ENCODE measurements at regions not wholly inside any gene's neighbourhood (a gene's known extent, or its start where the extent isn't known, plus 50 kb on each side); places are given as distances from the start of the nearest gene placed in this dataset.

DNA sequence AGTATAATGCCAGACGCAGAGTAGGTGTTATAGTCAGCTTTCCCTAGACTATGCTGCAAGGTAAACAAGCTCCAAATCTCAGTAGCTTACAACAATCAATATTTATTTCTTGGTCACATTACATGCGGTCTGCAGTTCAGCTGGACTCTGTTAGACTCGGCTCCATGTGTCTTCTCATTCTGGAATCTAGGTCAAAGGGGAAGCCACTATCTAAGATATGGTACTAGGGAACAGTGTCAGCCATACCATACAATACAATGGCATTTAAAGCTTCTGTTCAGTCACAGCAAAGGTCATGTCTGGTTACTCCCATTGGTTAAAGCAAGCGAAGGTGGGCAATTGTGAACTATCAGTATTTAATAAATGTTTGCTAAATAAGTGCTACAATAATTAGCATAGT lies 65.3 kb upstream of the SERTM1 start:
- H3K27ac ChIP-seq (ENCODE audit: low read depth in 2 of 2, low read length in 1 of 2): no peak overlapping the region
- no peaks in the 10 kb centered on the region for H3K9me2 ChIP-seq
- WGBS (ENCODE audit: low lambda C conversion rate): 20% methylated on average over 4 of the region's 4 CpGs
- H3K4me1 ChIP-seq (ENCODE audit: control insufficient read depth in 1 of 2, insufficient read depth in 2 of 2, low read depth in 1 of 2, low read length in 1 of 2): no peaks in the 10 kb centered on the region
- H3K36me3 ChIP-seq (replicated peaks in 1 of 2; ENCODE audit: control insufficient read depth in 1 of 2, insufficient read depth in 2 of 2, low read length in 1 of 2): no peaks in the 10 kb centered on the region
- no peak overlapping the region for H3K4me3 ChIP-seq (ENCODE audit: low read depth in 2 of 2, low read length in 1 of 2)
- no peaks in the 10 kb centered on the region for H4K20me1 ChIP-seq (ENCODE audit: insufficient read depth)
- no peak overlapping the region for H3K9ac ChIP-seq
- H3F3A ChIP-seq (replicated peaks; ENCODE audit: insufficient read depth): no peaks in the 10 kb centered on the region
- no peaks in the 10 kb centered on the region for H3K79me2 ChIP-seq (ENCODE audit: insufficient read depth)
- no peaks in the 10 kb centered on the region for H3K9me3 ChIP-seq
- CTCF ChIA-PET: interaction anchor here (0.7 kb wide), 1 partner anchor 188 kb away, joined by 3 read pairs; no protein-coding TSS in a partner anchor
- TF ChIP-seq YY1 (IDR thresholded peaks at IDR 0.05; ENCODE audit: low read depth) (no peak), TCF12 (IDR thresholded peaks at IDR 0.05) (no peak), RFX5 (IDR thresholded peaks at IDR 0.05; ENCODE audit: low read length) (no peak), MXI1 (IDR thresholded peaks at IDR 0.05; ENCODE audit: low read depth, low read length) (no peak), TAF1 (IDR thresholded peaks at IDR 0.05; ENCODE audit: borderline replicate concordance, low read depth, low read length) (no peak), JUND (IDR thresholded peaks at IDR 0.05) (no peak), RXRA (IDR thresholded peaks at IDR 0.05; ENCODE audit: borderline replicate concordance, low read depth) (no peak), RAD21 (IDR thresholded peaks at IDR 0.05; ENCODE audit: low read length) (no peak), FOSL2 (IDR thresholded peaks at IDR 0.05; ENCODE audit: borderline replicate concordance, low read depth) (no peak), FOXJ3 (CRISPR knock-in tag; IDR thresholded peaks at IDR 0.05) (no peak), RCOR1 (IDR thresholded peaks at IDR 0.05; ENCODE audit: low read length) (no peak)
- TF ChIP-seq, protein P1, sequence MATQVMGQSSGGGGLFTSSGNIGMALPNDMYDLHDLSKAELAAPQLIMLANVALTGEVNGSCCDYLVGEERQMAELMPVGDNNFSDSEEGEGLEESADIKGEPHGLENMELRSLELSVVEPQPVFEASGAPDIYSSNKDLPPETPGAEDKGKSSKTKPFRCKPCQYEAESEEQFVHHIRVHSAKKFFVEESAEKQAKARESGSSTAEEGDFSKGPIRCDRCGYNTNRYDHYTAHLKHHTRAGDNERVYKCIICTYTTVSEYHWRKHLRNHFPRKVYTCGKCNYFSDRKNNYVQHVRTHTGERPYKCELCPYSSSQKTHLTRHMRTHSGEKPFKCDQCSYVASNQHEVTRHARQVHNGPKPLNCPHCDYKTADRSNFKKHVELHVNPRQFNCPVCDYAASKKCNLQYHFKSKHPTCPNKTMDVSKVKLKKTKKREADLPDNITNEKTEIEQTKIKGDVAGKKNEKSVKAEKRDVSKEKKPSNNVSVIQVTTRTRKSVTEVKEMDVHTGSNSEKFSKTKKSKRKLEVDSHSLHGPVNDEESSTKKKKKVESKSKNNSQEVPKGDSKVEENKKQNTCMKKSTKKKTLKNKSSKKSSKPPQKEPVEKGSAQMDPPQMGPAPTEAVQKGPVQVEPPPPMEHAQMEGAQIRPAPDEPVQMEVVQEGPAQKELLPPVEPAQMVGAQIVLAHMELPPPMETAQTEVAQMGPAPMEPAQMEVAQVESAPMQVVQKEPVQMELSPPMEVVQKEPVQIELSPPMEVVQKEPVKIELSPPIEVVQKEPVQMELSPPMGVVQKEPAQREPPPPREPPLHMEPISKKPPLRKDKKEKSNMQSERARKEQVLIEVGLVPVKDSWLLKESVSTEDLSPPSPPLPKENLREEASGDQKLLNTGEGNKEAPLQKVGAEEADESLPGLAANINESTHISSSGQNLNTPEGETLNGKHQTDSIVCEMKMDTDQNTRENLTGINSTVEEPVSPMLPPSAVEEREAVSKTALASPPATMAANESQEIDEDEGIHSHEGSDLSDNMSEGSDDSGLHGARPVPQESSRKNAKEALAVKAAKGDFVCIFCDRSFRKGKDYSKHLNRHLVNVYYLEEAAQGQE (IDR thresholded peaks at IDR 0.05; ENCODE audit: low read depth, low read length): no peak
- TF ChIP-seq, protein P2, sequence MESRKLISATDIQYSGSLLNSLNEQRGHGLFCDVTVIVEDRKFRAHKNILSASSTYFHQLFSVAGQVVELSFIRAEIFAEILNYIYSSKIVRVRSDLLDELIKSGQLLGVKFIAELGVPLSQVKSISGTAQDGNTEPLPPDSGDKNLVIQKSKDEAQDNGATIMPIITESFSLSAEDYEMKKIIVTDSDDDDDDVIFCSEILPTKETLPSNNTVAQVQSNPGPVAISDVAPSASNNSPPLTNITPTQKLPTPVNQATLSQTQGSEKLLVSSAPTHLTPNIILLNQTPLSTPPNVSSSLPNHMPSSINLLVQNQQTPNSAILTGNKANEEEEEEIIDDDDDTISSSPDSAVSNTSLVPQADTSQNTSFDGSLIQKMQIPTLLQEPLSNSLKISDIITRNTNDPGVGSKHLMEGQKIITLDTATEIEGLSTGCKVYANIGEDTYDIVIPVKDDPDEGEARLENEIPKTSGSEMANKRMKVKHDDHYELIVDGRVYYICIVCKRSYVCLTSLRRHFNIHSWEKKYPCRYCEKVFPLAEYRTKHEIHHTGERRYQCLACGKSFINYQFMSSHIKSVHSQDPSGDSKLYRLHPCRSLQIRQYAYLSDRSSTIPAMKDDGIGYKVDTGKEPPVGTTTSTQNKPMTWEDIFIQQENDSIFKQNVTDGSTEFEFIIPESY (IDR thresholded peaks at IDR 0.05; ENCODE audit: borderline replicate concordance, low read depth): no peak
- TF ChIP-seq, protein P3, sequence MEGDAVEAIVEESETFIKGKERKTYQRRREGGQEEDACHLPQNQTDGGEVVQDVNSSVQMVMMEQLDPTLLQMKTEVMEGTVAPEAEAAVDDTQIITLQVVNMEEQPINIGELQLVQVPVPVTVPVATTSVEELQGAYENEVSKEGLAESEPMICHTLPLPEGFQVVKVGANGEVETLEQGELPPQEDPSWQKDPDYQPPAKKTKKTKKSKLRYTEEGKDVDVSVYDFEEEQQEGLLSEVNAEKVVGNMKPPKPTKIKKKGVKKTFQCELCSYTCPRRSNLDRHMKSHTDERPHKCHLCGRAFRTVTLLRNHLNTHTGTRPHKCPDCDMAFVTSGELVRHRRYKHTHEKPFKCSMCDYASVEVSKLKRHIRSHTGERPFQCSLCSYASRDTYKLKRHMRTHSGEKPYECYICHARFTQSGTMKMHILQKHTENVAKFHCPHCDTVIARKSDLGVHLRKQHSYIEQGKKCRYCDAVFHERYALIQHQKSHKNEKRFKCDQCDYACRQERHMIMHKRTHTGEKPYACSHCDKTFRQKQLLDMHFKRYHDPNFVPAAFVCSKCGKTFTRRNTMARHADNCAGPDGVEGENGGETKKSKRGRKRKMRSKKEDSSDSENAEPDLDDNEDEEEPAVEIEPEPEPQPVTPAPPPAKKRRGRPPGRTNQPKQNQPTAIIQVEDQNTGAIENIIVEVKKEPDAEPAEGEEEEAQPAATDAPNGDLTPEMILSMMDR (IDR thresholded peaks at IDR 0.05): no peak
- TF ChIP-seq, protein P4, sequence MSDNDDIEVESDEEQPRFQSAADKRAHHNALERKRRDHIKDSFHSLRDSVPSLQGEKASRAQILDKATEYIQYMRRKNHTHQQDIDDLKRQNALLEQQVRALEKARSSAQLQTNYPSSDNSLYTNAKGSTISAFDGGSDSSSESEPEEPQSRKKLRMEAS (IDR thresholded peaks at IDR 0.05; ENCODE audit: low read depth): no peak
- no peak overlapping the region for H2AFZ ChIP-seq (ENCODE audit: low read depth)
- DNase-seq: no peak
- no peaks in the 10 kb centered on the region; the same call in 1 of the 2 replicates for H3K27me3 ChIP-seq (ENCODE audit: insufficient read depth)
- H3K4me2 ChIP-seq: no peak overlapping the region
- POLR2A ChIA-PET: no interaction called here

Measured in SK-N-SH (cell line).